HG03565 (cell line): ENCODE measurements at regions not wholly inside any gene's neighbourhood (a gene's known extent, or its start where the extent isn't known, plus 50 kb on each side); places are given as distances from the start of the nearest gene placed in this dataset.
"Not testable (repeated sequence)": the region's sequence is repeated elsewhere in the genome, so short reads cannot be mapped to it uniquely, and the experiment has no call there.

Source experiments
- ATAC-seq: cut with Tn5 transposase; IDR thresholded peaks from one replicate; pipeline ENCODE4 v1.9.1; 2021; ENCODE audit warnings: mild to moderate bottlenecking, moderate library complexity; ENCODE audit not compliant: unreplicated experiment

DNA sequence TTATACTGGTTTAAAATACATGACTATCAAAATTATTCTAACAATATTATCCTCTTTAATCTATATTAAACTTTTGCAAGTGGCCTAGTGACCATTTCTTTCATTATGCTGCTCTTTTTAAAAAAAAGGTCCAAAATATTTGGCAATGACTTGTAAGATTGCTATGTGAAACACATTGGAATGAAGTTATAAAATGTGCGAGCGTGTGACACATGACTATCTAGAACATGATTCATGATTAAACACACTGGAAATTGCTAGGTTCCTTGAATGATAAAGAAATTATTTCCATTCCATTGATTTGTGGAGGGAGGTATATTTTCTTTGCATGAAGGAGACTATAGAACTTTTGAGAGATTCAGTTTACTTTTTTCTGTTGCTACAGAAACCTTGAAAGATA is 739.1 kb downstream of the DIAPH3 start:
- no peak for ATAC-seq

DNA sequence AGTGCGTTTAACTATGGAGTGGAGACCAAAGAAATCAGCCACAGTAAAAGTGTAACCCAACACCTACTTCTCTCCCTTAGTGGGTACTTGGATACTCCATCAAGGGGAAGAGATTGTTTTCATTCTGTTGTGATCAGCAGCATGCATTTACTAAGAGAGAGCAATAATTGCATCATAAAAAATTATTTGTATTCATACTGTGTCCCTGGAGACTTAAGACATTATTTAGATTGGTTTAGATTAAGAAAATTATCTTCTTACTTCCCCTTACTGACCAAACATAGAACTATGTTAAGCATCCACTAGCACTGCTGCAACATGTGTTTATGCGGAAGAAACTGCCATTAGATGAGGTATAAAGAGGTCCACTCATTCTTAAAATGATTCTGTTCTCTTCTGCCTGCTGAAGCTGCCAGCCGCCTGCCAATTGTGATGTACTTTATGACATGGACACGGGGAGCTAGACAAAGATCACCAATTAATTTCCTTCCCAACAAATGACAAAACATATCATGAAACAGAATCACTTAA is 738.5 kb downstream of the DIAPH3 start:
- ATAC-seq, result no peak

DNA sequence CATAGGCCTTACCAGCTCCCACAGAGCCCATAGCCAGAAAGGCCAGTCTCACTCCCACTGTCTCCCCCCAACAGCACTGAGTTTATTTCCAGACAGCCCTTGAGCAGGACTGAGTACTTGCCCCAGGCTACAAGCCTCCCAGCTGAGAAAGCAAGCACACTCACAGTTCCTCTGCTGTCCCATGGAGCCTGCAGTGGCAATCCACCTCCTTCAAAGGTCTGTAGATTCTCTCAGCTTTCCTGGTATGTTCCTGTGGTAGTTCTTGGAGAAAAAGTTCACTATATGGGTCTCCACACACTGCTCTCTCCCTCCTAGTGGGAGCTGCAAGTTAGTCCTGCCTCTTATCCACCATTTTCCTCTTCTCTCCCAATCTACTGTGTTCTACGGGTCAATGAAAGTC is 728.7 kb downstream of the DIAPH3 start:
- ATAC-seq, result no peak

GRCh38 chr13:59437544-59438301 is 726.0 kb downstream of the DIAPH3 start:
- ATAC-seq, result peak; percentile 60

- no peak for ATAC-seq
Measured at GRCh38 chr13:59439776-59440428, 723.8 kb downstream of the DIAPH3 start.

DNA sequence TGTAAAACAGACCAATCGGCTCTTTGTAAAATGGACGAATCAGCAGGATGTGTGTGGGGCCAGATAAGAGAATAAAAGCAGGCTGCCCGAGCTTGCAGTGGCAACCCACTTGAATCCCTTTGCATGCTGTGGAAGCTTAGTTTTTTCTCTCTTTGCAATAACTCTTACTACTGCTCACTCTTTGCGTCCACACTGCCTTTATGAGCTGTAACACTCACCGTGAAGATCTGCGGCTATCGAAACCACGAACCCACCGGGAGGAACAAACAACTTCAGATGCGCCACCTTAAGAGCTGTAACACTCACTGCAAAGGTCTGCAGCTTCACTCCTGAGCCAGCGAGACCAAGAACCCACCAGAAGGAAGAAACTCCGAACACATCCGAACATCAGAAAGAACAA is 722.7 kb downstream of the DIAPH3 start:
- not testable (repeated sequence) for ATAC-seq

- ATAC-seq, result no peak
Measured at GRCh38 chr13:59441596-59442280, 722.0 kb downstream of the DIAPH3 start.

DNA sequence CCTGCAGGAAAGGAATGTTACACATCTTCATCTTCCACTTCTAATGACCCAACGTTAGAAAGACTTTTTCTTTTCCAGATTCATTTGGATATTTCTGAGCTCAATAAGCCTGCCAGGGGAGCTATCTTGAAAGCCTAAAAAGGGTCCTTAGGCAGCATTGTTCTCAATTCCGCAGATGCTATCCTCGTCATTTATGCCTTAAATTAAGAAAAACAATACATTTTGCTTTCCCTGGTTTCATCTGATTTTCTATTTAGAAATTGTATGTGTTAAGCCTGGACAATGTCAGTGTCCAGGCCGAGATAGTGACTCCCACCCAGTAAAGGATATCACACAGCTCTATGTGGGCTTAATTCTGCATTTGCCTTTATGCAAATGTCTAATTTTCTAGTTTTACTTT is 721.3 kb downstream of the DIAPH3 start:
- ATAC-seq, result no peak

DNA sequence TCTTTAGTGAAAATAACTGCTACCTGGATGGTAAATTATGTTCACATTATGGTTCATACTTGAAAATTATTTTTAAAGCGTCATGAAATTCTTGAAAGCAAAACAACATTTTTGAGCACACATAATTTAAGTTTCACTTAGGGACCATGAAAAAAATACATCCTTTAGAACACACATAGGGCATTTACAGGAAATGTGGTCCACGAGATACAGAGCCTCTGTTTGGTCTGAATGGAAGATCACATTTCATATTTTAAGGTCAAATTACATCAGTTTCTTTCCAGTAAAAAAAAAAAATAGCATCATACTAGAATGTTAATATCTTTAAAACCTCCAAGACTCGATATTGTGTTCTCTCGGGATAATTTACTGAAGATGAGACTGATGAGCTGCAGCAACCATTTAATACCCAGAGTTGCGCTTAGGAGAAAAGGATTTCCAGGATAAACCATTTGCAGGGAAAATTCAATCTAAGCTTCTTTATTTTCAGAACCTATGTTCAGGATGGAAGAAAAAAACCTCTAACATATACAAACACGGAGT is 720.7 kb downstream of the DIAPH3 start:
- ATAC-seq, result no peak

DNA sequence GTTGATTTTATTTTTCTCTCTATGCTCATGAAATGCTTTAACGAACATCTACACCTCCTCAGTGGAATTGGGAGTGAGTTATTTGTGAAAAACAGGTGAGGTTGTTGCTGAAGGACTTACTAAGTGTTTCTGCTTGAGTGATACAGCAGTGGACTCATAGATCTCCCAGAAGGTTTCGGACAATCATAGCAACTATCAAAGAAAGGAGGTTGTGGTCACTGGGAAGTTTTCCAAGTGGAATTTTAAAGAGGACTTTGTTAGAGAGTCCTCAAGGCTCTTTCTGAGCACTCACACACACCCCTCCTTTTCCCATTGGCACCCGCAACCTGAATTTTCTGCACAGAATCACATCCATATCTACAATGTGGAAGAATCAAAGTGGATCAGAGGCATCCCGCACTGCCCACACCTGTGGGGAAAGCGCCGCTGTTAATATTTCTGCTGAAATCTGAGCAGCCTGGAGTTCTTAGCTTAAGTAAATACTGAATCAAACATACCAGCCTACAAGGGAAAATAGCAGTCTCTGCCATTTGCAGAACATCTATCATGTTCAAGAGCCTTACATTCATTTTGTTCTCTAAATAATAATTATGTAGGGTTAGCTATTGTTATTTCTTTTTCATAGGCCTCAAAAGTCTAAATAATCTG is 719.4 kb downstream of the DIAPH3 start:
- ATAC-seq, result no peak

- ATAC-seq, result no peak
Measured at GRCh38 chr13:59445812-59446211, 717.9 kb downstream of the DIAPH3 start.

- no peak for ATAC-seq
Measured at GRCh38 chr13:59446391-59446790, 717.3 kb downstream of the DIAPH3 start.

DNA sequence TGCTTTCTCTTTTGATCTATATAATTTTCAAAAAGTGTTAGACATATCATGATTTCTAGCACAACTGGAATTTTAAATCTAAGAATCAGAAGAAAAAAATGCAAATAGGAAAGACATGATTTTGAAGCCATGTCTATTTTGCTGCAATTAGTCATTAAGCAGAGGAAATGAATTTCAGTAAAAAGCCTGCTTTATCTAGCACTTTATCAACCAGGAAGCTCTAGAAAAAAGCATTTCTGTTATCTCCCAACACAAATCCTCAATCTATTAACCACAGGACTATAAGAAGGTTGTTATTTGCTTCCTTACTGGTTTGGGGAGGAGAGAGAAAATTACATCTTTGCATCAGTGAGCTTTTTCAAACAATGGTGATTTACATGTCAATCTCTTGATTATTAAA is 716.7 kb downstream of the DIAPH3 start:
- ATAC-seq, result no peak

DNA sequence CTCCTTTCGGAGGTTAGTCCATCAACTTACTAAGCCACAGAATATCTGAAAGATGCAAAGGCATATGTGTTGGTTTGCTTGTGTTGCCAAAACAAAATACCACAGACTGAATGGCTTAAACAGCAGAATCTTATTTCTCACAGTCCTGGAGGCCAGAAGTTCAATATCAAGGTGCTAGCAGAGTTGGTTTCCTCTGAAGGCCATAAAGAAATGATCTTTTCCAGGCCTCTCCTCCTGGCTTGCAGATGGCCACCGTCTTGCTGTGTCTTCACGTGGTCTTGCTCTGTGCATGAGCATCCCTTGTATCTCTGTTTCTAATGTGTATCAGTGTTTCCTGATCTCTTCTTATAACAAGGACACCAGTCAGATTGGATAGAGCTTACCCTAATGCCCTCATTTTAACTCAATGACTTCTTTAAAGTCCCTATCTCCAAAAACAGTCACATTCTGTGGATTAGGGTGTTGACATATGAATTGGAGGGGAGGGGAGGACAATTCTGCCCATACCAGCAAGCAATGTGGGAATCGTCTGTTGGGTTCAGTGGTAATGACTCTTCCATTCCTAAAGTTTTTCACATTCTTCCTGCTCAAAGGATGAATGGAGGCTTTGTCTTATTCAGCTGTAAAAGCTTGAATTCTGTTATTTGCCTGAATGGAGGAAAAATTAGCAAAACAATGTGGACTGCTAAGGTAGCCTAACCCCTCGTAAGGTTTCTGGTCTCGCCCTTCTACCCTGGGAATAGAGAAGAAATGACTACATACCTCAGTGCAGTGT is 715.7 kb downstream of the DIAPH3 start:
- no peak for ATAC-seq

GRCh38 chr13:59449750-59450149 is 714.0 kb downstream of the DIAPH3 start:
- ATAC-seq, result no peak

- no peak for ATAC-seq
Measured at GRCh38 chr13:59450229-59450628, 713.5 kb downstream of the DIAPH3 start.

GRCh38 chr13:59451236-59451635 is 712.5 kb downstream of the DIAPH3 start:
- no peak for ATAC-seq

DNA sequence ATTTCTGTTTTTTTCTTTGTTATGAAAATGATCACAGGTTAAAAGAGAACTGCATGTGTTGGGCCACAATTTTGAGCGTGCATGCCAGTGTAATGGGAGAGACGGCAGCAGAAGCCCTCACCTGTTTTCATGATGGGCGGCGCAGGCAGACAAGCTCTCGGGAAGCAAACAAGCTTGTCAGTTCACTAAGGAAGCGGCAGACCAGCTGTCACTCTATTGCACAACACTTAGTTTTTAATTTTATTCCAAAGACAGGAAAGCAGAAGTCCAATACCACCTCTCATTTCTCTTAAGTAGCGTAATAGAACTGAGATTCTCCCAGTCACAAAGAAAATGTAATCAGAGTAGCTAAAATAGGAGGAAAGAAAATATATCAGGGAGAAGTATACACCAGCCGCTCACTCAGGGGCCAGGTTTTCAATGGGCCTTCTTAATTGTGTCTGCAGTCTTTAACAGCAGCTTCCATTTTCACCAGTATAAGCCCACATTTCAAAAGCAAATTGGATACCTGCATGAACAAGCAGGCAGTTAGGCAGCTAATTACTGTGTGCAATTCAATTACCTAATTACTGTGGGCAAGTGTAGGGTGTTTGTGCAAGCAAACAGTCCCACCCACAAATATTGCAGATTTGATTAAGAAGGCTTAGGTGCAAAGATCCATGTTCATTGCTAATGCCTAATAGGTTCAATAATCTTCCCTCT is 711.4 kb downstream of the DIAPH3 start:
- ATAC-seq, result no peak

DNA sequence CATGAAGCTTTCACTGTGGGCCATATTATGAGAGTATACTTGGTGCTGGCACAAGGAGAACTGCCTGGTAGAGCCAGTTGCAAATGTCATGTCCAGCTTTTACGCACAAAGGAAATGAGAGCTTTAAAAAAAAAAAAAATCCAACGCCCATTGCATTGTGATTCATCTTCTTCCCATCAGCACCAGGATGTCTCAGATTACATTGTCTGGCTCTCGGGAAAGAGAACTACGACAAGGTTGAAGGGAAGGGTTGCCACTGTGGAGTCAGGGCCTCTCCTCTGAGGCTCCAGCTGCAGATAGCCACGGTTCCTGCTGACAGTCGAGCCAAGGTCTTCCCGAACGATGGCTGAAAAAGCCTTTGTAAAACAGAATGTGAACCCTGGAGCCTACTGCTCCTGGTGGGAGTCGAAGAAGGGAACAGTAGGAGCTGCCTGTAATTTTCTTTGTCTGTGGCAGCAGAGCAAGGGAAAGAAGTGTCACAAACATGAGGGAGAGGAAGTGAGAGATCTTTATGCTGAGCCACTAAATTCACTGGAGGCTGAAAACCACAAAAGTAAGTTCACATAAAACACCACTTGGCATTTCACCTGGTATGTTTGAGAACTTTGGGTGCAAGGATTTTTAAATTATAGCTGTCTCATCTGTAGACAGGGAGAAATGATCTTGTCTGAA is 704.7 kb downstream of the DIAPH3 start:
- ATAC-seq, result no peak
